DND-41 (cell line): ENCODE measurements at regions not wholly inside any gene's neighbourhood (a gene's known extent, or its start where the extent isn't known, plus 50 kb on each side); places are given as distances from the start of the nearest gene placed in this dataset.

Source experiments
- CTCF ChIP-seq: IDR thresholded peaks from 2 replicates; pipeline ENCODE4 v1.5.1; 2012; ENCODE audit warnings: borderline replicate concordance, low read length, moderate library complexity, mild to moderate bottlenecking; ENCODE audit not compliant: poor library complexity, severe bottlenecking; ENCODE audit errors: extremely low read depth
- EZH2 ChIP-seq: IDR thresholded peaks from 3 replicates; pipeline ENCODE4 v1.6.1; 2012; ENCODE audit warnings: borderline replicate concordance, low read depth, mild to moderate bottlenecking, moderate library complexity, low read length, inconsistent platforms; ENCODE audit not compliant: severe bottlenecking

GRCh38 chr15:62519900-62520299, 354.8 kb upstream of the C2CD4B start:
- TF ChIP-seq CTCF (no peak), EZH2 (no peak)
